HG02798 (cell line): ENCODE measurements at regions not wholly inside any gene's neighbourhood (a gene's known extent, or its start where the extent isn't known, plus 50 kb on each side); places are given as distances from the start of the nearest gene placed in this dataset.

Source experiments
- ATAC-seq: cut with Tn5 transposase; IDR thresholded peaks from one replicate; pipeline ENCODE4 v1.9.1; 2021; ENCODE audit warnings: mild to moderate bottlenecking; ENCODE audit not compliant: unreplicated experiment, poor library complexity

DNA sequence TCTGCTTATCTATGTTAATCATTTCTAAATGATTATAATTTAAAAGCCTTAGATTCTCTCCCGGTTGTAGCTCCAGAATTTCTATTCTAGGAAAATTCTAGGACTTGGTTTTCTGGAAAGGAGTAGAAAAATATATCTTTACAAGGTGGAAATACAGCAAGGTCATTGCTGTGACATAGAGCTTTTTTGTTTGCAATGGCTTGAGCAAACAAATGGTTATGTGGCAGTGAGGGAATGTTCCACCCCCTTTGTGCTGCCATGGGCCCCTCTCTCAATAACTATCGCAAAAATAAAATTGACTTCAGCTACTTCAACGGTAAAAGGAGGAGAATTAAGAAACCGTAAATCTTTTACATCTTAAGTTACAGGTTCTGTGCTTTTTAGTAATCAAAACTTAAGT lies 517.1 kb downstream of the EPHA3 start:
- no peak for ATAC-seq

DNA sequence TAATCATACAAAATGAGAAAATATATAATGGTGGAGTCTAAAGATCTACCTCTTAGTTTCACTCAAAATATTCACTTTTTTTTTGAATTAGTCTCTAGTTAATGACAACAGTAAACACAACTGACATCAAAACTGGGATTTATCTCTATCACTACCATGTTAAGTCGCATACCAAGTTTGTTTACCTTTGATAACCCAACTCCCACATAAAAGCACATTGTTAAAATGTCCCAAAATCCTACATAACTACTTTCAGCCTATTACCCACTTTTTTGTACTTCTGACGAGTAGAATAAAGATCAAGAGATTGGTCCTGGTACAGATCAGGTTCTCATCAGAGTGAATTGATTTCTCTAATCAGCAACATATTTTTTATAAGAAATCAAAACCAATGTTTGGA lies 518.5 kb downstream of the EPHA3 start:
- ATAC-seq = no peak

DNA sequence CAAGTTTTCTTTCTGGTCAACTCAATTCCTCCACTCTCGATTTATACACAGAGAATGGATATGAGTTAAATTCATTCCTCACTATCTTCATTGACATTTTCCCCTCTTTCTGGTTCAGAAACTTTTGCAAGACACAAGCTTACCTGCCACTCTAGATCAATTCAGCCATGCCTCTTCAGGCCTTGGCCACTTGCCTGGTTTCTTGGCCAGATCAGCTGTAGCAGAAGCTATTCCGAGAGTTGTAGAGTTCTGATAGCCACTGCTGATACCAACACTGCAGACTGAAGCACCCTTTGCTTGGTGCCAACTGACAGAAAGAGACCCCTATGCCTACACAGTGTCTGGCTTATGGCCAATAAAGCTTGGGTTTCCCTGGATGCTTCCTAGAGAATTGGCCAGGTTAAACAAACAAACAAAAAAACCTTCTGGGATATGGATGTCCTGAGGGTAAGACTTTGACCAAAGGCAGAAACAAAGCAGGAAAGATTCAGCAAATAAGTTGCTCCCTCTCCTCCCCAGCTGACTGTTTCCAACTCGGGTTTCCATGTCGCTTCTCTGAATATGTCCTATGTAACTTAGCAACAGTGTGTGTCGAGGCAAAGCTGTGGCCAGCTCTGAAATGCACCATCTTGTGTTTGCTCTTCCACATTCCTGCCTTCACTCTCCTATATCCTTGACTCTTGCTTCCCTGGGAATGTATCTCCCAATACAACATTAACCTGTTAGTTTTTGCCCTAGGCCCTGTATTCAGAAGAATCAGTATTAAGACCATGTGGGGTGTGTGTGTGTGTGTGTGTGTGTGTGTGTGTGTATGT lies 521.6 kb downstream of the EPHA3 start:
- ATAC-seq = no peak

DNA sequence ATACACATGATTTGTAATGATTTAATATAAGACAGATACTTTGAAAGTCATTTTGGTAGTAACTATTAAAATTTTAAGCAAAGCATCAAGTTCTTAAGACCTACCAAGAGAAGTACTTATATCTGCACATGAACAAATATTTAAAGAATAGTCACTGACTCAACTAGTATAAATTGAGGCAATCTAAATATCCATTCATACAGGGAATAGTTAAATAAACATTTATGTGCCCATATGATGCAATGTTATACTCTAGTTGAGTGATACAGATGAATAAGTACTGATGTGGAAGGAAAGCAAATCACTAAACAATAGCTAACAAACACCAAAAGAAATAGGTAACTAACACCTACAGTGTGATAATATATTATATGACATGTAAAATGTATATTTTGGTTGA lies 527.7 kb downstream of the EPHA3 start:
- ATAC-seq = no peak

DNA sequence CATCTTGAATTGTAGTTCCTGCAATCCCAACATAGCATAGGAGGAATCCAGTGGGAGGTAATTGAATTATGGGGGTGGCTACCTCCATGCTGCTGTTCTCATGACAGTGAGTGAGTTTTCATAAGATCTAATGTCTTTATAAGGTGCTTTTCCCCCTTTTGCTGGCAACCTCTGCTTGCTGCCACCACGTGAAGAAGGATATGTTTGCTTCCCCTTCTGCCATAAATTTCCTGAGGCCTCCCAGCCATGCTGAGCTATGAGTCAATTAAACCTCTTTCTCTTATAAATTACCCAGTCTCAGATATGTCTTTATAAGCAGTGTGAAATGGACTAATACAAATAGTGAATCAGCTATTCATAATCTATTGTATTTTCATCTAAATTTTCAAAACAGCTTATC lies 537.3 kb downstream of the EPHA3 start:
- ATAC-seq = no peak

DNA sequence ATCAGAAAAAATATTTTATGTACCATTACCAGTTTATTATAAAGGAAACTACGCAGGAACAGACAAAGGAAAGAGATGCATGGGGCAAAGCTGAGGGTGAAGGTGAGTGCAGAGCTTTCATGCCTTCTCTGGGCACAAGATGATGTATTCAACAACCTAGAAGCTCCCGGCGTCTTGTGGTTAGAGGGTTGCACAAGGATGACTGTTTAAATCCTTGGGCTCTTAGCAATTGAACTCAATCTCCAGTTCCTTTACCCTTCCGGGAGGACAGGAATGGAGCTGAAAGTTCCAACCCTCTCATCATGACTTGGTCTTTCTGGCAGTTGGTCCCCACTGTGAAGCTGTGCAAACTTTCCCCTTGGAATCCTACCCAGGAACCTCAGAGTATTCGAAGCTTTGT lies 542.0 kb downstream of the EPHA3 start:
- no peak for ATAC-seq

GRCh38 chr3:89654031-89654430 lies 546.6 kb downstream of the EPHA3 start:
- ATAC-seq = no peak

GRCh38 chr3:89656388-89656787 lies 549.0 kb downstream of the EPHA3 start:
- no peak for ATAC-seq

DNA sequence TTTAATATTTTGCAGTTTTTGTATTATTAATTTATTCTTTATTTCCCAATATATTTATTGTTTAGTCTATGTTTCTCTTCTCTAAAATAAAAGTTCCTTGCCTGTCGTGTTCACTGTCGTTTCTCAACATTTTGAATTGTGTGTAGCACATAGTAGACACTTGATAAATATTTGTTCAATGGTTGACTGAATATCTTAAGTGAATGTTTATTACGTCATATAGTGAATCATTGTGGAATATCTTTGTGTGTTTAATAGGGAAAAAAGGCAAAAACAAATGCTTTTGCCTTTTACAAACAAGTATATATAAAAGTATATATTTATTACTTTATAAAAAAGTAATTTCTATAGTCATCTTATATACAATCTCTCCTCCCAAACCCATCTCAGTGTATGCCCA lies 572.3 kb downstream of the EPHA3 start:
- no peak for ATAC-seq

- ATAC-seq = no peak
Measured at GRCh38 chr3:89682556-89682955, 575.1 kb downstream of the EPHA3 start.

GRCh38 chr3:89685731-89686130 lies 578.3 kb downstream of the EPHA3 start:
- ATAC-seq = no peak

GRCh38 chr3:89690646-89691045 lies 583.2 kb downstream of the EPHA3 start:
- no peak for ATAC-seq

- ATAC-seq = no peak
Measured at GRCh38 chr3:89692601-89693000, 585.2 kb downstream of the EPHA3 start.

GRCh38 chr3:89697321-89697916 lies 590.0 kb downstream of the EPHA3 start:
- no peak for ATAC-seq

GRCh38 chr3:89698208-89698830 lies 590.9 kb downstream of the EPHA3 start:
- ATAC-seq = no peak

GRCh38 chr3:89699229-89699628 lies 591.8 kb downstream of the EPHA3 start:
- no peak for ATAC-seq

DNA sequence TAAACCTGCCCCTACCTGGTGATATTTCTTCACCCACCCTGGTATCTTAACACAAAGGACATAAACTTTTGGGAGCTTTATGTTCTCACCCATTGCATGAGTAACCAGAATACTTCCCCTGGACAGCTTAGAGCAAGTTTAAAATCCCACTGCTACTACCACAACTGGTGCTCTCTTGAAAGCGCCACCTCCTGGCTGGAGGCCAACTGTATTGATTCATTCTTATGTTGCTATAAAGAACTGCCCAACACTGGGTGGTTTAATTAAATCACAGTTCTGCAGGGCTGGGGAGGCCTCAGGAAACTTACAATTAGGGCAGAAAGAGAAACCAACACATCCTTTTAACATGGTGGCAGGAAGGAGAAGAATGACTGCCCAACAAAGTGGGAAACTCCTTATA lies 592.4 kb downstream of the EPHA3 start:
- no peak for ATAC-seq

DNA sequence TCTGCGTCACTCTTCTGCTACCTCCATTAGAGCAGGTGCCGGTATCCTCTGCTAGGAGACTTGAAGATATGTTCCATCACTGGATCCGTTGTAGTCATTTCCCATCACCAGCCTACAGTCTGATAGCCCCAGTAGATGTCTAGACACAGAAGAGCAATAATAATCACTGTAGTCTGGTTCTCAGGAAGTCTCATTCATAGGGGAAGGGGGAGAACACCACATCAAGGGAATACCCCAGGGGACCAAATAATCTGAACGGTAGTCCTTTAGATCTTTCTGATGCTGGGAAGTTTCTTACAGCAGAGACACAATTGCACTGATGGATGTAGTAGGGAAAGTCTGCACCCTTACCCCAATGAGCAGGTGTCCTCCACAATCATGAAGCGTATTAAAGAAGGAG lies 595.0 kb downstream of the EPHA3 start:
- no peak for ATAC-seq

DNA sequence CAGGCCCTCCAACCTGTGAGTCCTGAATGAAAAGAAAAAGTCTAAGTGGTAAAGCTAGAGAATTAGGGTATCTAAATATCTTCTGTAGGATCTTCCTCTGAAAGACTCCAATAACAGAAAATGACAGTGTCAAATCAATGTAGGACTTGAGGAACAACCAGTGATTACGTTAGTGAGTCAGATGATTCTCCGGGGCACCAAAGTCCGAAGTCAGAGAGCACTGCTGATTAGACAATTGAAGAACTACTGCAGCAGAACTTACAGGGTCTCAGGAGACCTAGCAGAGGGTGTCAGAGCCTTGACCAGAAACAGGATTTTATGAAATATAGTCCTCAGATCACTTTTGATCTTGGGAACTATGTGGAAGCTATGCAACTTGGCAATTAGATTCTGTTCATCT lies 605.8 kb downstream of the EPHA3 start:
- no peak for ATAC-seq

DNA sequence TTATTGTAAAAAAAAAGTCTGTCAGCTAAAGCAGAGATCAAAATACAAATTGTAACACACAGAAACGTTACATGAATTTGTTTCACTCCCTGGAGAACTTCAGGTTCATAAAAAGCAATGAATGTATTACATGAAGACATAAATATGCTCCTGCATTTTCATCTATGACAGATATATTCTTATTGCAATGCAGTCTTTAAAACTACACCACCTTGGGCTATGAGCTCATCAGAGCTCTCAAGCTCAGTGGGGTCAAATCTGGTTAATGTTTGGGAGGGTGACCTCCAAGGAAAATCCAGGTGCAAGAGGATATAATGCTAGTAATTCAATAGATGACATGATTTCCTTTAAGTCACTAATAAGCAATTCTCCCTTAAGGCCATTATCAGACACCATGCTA lies 606.8 kb downstream of the EPHA3 start:
- no peak for ATAC-seq

- no peak for ATAC-seq
Measured at GRCh38 chr3:89740080-89740880, 632.9 kb downstream of the EPHA3 start.
